Esophagus muscularis mucosa (tissue), 4 donors: ENCODE measurements at regions not wholly inside any gene's neighbourhood (a gene's known extent, or its start where the extent isn't known, plus 50 kb on each side); places are given as distances from the start of the nearest gene placed in this dataset.

Source experiments
- DNase-seq: peaks from one replicate; pipeline ENCODE4 v3.0.0-alpha.2; 2017; ENCODE audit errors: extremely low spot score
- H3K27ac ChIP-seq, 4 donors: fragments of 200-600 bp; sonication (generic); replicated peaks in 1 of 4; 1 replicate in 3 of 4; 2 replicates in 1 of 4; pipeline ENCODE4 v1.5.1; 2016 to 2019; ENCODE audit warnings: mild to moderate bottlenecking in 1 of 4
- H3K27me3 ChIP-seq, 4 donors: fragments of 200-600 bp; sonication (generic); one replicate each; pipeline versions ENCODE4 v1.5.1 to v1.6.0; 2016 to 2019
- H3K36me3 ChIP-seq, 4 donors: fragments of 200-600 bp; sonication (generic); one replicate each; pipeline ENCODE4 v1.5.1; 2016 to 2019
- H3K4me1 ChIP-seq, 4 donors: fragments of 200-600 bp; sonication (generic); one replicate each; pipeline ENCODE4 v1.5.1; 2016 to 2019
- H3K4me3 ChIP-seq, 4 donors: fragments of 200-600 bp; sonication (generic); 1 replicate in 2 of 4; 2 replicates in 2 of 4; pipeline ENCODE4 v1.5.1; 2016 to 2019; ENCODE audit warnings: mild to moderate bottlenecking in 4 of 4, moderate library complexity in 1 of 4
- H3K9me3 ChIP-seq, 4 donors: fragments of 200-600 bp; sonication (generic); 1 replicate in 3 of 4; 2 replicates in 1 of 4; pipeline ENCODE4 v1.5.1; 2016 to 2019
- EP300 ChIP-seq: sonication (generic); formaldehyde crosslinking; IDR thresholded peaks from one replicate; pipeline ENCODE4 v1.6.1; 2017; ENCODE audit warnings: antibody characterized with exemption
- POLR2A ChIP-seq: fragments of 450-650 bp; IDR thresholded peaks from one replicate; pipeline ENCODE4 v1.6.1; 2017; ENCODE audit warnings: antibody characterized with exemption, moderate library complexity, mild to moderate bottlenecking, low read depth
- POLR2AphosphoS5 ChIP-seq, 2 donors: sonication (generic); formaldehyde crosslinking; IDR thresholded peaks; one replicate each; pipeline ENCODE4 v1.6.1; 2017; ENCODE audit warnings: antibody characterized with exemption in 2 of 2
- WGBS: methylation state at CpG from one replicate; pipeline ENCODE4 v1.1.5; 2018; 5-methylcytosine and 5-hydroxymethylcytosine counted together
- intact Hi-C: fragments of 100-400 bp; cut with DNase I; formaldehyde crosslinking; loops from one replicate; pipeline ENCODE4 v1.15.1; 2023
- TF ChIP-seq, protein P1 (sequence below), 3 experiments: fragments of 200-600 bp in 2 of 3; fragments of 450-650 bp in 1 of 3; sonication (generic) in 2 of 3; IDR thresholded peaks; one replicate each; pipeline ENCODE4 v1.5.1; 2017 to 2019; ENCODE audit warnings: antibody characterized with exemption in 3 of 3, mild to moderate bottlenecking in 2 of 3, moderate library complexity in 1 of 3

DNA sequence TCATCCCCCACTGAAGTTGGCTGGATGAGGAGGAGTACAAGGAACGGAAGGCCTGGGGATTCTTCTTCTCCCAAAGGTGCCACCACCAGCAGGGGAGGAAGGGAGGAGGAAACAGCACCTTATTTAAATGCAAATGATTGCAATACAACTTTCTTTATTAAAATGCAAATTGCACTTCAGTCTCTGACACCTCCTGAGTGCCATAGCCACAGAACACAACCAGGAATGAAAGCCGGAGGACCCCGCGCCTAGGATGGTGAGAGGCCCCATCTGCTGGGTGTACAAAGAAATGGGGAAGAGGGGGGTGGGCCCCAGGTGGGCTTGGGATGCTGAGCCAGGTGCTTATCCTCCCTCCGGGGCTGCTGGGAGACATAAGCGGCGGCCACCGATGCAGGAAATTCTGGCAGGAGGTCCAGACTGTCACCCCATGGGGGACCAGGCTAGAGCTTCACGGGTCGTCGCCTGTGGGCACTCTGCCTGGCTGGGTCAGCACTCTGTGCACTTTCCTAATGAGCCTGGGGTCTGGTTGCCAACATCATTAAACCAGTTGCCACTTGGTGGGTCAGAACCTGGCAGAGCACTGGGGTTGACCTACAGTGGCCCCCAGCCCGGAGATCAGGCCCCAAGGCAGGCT lies 154.2 kb upstream of the MLN start:
- WGBS, result 71% methylated on average over 12 of the region's 12 CpGs
- no peak for TF ChIP-seq POLR2A
- TF ChIP-seq POLR2AphosphoS5 (IDR thresholded peaks at IDR 0.05), result no peak
- TF ChIP-seq, protein P1, sequence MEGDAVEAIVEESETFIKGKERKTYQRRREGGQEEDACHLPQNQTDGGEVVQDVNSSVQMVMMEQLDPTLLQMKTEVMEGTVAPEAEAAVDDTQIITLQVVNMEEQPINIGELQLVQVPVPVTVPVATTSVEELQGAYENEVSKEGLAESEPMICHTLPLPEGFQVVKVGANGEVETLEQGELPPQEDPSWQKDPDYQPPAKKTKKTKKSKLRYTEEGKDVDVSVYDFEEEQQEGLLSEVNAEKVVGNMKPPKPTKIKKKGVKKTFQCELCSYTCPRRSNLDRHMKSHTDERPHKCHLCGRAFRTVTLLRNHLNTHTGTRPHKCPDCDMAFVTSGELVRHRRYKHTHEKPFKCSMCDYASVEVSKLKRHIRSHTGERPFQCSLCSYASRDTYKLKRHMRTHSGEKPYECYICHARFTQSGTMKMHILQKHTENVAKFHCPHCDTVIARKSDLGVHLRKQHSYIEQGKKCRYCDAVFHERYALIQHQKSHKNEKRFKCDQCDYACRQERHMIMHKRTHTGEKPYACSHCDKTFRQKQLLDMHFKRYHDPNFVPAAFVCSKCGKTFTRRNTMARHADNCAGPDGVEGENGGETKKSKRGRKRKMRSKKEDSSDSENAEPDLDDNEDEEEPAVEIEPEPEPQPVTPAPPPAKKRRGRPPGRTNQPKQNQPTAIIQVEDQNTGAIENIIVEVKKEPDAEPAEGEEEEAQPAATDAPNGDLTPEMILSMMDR (IDR thresholded peaks at IDR 0.05), result no peak
- no peak for TF ChIP-seq EP300
- no peak overlapping the region for H3K4me3 ChIP-seq
- H3K36me3 ChIP-seq, result no peaks in the 10 kb centered on the region
- no peak overlapping the region for H3K27ac ChIP-seq
- intact Hi-C loops, result no loop called here
- H3K4me1 ChIP-seq, result no peaks in the 10 kb centered on the region
- DNase-seq, result no peak
- peaks cover 0 to 39% (median 0%) of the 10 kb centered on the region in 4 donors for H3K27me3 ChIP-seq
- H3K9me3 ChIP-seq, result peaks cover 0 to under 1% (median 0%) of the 10 kb centered on the region in 4 donors

DNA sequence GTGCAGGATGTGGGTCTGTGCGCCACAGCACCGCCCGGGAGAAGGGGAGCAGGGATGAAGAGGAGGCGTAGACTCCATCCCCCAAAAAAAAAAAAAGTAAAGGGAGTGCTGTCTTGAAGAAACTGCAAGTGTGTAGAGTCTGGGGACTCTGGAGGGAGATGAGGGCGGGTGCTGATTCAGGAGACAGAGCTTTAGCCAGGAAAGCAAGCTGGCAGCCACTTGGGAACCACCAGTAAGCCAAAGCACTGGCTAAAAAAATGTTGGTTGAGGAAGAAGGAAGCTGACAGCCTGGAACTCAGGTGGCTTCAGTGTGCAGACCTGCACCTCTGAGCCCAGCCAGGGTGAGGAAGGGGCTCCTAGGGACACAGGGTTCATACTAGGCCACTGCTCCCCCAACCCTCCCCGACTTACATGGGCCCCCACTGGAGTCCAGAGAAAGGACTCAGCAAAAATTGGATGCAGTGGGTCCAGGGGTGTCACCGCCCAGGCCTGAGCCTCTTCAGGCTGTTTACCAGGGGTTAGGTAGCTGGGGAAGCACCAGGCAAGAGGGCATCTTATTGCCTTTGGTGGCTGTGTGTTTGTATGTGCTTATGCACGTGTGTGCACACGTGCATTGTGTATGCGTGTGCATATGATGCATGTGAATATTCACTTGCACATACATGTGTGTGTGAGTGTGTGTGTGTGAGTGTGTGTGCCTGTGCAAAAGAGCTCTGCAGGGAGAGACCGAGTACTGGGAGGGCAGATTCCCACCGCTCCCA lies 153.5 kb upstream of the MLN start:
- no peak overlapping the region for H3K4me3 ChIP-seq
- TF ChIP-seq, protein P1 (IDR thresholded peaks at IDR 0.05), result no peak
- H3K27me3 ChIP-seq, result peaks cover 0 to 35% (median 0%) of the 10 kb centered on the region in 4 donors
- no peaks in the 10 kb centered on the region for H3K9me3 ChIP-seq
- intact Hi-C loops, result no loop called here
- H3K4me1 ChIP-seq, result no peaks in the 10 kb centered on the region
- WGBS, result 75% methylated on average over 11 of the region's 12 CpGs
- H3K36me3 ChIP-seq, result no peaks in the 10 kb centered on the region
- DNase-seq, result no peak
- H3K27ac ChIP-seq, result no peak overlapping the region

DNA sequence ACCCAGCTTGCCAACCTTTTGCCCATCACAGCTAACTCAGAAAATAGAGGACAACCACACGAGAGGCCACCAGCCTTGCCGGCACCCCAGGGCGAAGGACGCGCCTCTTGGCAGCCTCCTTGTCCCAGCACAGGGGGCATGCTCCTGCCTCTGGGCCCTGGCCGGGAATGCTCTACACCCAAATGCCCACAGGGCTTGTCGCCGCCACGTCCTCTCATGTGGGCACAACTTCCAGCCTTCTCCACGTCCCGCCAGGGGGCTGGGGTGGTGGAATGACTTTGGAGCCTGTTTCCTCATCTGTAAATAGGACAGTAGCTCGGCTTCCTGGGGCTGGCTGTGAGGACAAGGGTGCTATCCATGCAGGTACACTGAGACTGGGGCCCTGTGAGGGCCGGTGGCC lies 152.4 kb upstream of the MLN start:
- Histone ChIP-seq H3K9me3 (no peaks in the 10 kb centered on the region), H3K27me3 (peaks cover 0 to 44% (median 0%) of the 10 kb centered on the region in 4 donors), H3K4me3 (no peak overlapping the region), H3K27ac (no peak overlapping the region), H3K4me1 (no peaks in the 10 kb centered on the region), H3K36me3 (no peaks in the 10 kb centered on the region)
- intact Hi-C loops, result no loop called here
- TF ChIP-seq POLR2AphosphoS5 (IDR thresholded peaks at IDR 0.05) (no peak), POLR2A (no peak), EP300 (no peak)
- TF ChIP-seq, protein P1 (IDR thresholded peaks at IDR 0.05), result no peak
- 97% methylated on average over 7 of the region's 13 CpGs for WGBS
- no peak for DNase-seq

DNA sequence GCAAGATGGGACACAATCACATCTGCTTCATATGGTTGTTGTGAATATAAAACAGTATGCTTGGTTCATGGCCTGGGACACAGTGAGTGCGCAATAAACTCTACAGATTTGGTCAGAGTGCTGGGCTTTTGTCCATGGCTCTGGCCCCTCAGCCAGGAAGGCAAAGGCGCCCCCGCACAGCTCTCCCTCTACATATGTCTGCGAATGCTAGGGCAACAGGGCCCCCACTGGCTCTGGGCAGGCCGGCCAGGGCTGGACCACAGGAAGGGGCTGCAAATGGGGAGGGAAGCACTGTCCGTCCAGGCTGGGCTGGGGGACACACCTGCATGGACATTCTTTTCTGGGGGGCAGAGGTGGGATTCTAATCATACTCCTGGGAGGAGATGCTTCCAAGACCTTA lies 151.8 kb upstream of the MLN start:
- H3K4me3 ChIP-seq, result no peak overlapping the region
- H3K4me1 ChIP-seq, result no peaks in the 10 kb centered on the region
- TF ChIP-seq EP300, result no peak
- TF ChIP-seq, protein P1 (IDR thresholded peaks at IDR 0.05), result no peak
- no peak for TF ChIP-seq POLR2A
- no peak for DNase-seq
- no peak overlapping the region for H3K27ac ChIP-seq
- H3K36me3 ChIP-seq, result no peaks in the 10 kb centered on the region
- H3K27me3 ChIP-seq, result peaks cover 0 to 44% (median 0%) of the 10 kb centered on the region in 4 donors
- intact Hi-C loops, result no loop called here
- WGBS, result no CpG with 5 or more reads among the region's 6 CpGs
- H3K9me3 ChIP-seq, result no peaks in the 10 kb centered on the region

DNA sequence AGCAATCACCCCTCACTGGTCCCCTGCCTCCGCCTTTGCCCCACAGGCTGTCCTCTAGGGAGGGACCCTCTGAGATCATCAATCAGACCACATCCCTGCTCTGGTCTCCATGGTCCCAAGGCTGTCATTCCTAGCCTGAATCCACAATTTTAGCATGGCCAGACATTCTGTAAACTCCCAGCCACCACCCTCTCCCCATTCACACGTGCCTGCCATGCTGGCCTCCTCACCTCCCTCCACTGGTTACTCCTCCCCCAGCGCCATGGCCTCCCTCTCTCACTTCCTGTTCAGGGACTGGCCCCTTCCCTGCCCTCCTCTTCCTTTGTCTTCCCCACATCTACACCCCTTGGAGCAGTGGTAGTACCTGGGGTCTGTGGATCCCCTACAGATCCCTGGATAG lies 150.7 kb upstream of the MLN start:
- H3K36me3 ChIP-seq, result no peaks in the 10 kb centered on the region
- no peaks in the 10 kb centered on the region for H3K9me3 ChIP-seq
- TF ChIP-seq POLR2A, result no peak
- TF ChIP-seq, protein P1 (IDR thresholded peaks at IDR 0.05), result no peak
- no peak for TF ChIP-seq EP300
- TF ChIP-seq POLR2AphosphoS5 (IDR thresholded peaks at IDR 0.05), result no peak
- no peak overlapping the region for H3K4me3 ChIP-seq
- WGBS, result 27% methylated on average over 2 of the region's 3 CpGs
- DNase-seq, result no peak
- peaks cover 0 to 43% (median 0%) of the 10 kb centered on the region in 4 donors for H3K27me3 ChIP-seq
- H3K27ac ChIP-seq, result no peak overlapping the region
- intact Hi-C loops, result no loop called here
- no peaks in the 10 kb centered on the region for H3K4me1 ChIP-seq
